Heart left ventricle (tissue), 16 donors: ENCODE measurements at regions not wholly inside any gene's neighbourhood (a gene's known extent, or its start where the extent isn't known, plus 50 kb on each side); places are given as distances from the start of the nearest gene placed in this dataset.

Experiments used
- ATAC-seq, 4 donors: fragments of 200-7000 bp; cut with Tn5 transposase; one replicate each; pipeline ENCODE4 v1.9.1; 2020 to 2022; ENCODE audit warnings: moderate library complexity in 4 of 4, mild to moderate bottlenecking in 3 of 4, moderate number of reproducible peaks in 1 of 4
- DNase-seq, 5 donors: peaks; one replicate each; pipeline ENCODE4 v3.0.0-alpha.2; 2020
- H3K27ac ChIP-seq, 12 donors: fragments of 200-600 bp; sonication (generic) in 4 of 12; one replicate each; pipeline versions ENCODE4 v1.5.0 to v1.8.0; 2016 to 2022; ENCODE audit warnings: mild to moderate bottlenecking in 2 of 12
- H3K27me3 ChIP-seq, 9 donors: fragments of 200-600 bp; sonication (generic) in 2 of 9; one replicate each; pipeline versions ENCODE4 v1.5.1 to v1.8.0; 2016 to 2022; ENCODE audit warnings: mild to moderate bottlenecking in 3 of 9
- H3K36me3 ChIP-seq, 9 donors: fragments of 200-600 bp; sonication (generic) in 2 of 9; one replicate each; pipeline versions ENCODE4 v1.5.0 to v1.8.0; 2018 to 2022; ENCODE audit warnings: mild to moderate bottlenecking in 2 of 9
- H3K4me1 ChIP-seq, 12 donors: fragments of 200-600 bp; sonication (generic) in 4 of 12; one replicate each; pipeline versions ENCODE4 v1.5.0 to v1.8.0; 2016 to 2022; ENCODE audit warnings: mild to moderate bottlenecking in 3 of 12
- H3K4me3 ChIP-seq, 12 donors: fragments of 200-600 bp; sonication (generic) in 4 of 12; one replicate each; pipeline versions ENCODE4 v1.5.0 to v1.8.0; 2017 to 2022; ENCODE audit warnings: mild to moderate bottlenecking in 9 of 12, moderate library complexity in 4 of 12
- H3K9me3 ChIP-seq, 12 donors: fragments of 200-600 bp; sonication (generic) in 4 of 12; one replicate each; pipeline versions ENCODE4 v1.5.0 to v1.8.0; 2016 to 2022; ENCODE audit warnings: mild to moderate bottlenecking in 1 of 12
- CTCF ChIP-seq, 12 donors: fragments of 200-600 bp; sonication (generic) in 4 of 12; IDR thresholded peaks; one replicate each; pipeline versions ENCODE4 v1.5.0 to v1.8.0; 2018 to 2022; ENCODE audit warnings: antibody characterized with exemption in 12 of 12, mild to moderate bottlenecking in 5 of 12
- POLR2A ChIP-seq, 2 donors: fragments of 450-650 bp; IDR thresholded peaks; one replicate each; pipeline ENCODE4 v1.6.1; 2017; ENCODE audit warnings: antibody characterized with exemption in 2 of 2, mild to moderate bottlenecking in 2 of 2, moderate library complexity in 2 of 2
- WGBS, 4 donors: extraction: QIAGEN DNeasy Blood & Tissue Kit in 2 of 4; methylation state at CpG; one replicate each; pipeline versions ENCODE4 v1.1.5 to v1.1.7; 2013 to 2018; 5-methylcytosine and 5-hydroxymethylcytosine counted together
- intact Hi-C, 10 donors: fragments of 100-400 bp; cut with DNase I; formaldehyde crosslinking; loops; one replicate each; pipeline versions ENCODE4 v1.11.1 to v1.14.2; 2022
- donor health status: ischemic (EF 13 %, LVEDD 7.1; RV severe dilation, severe dysfunction).
- donor health status: healthy with polysubstance abuse.
- donor health status: DM: no; HTN: yes; CAD: no.
- donor health status: DM: no; HTN: no; CAD: no.
- donor health status: ischemic (EF 25% LVEDD 6.9; RV normal size, moderate dysfunction).
- donor health status: ischemic (EF 25% LVEDD 5.7; RV mildly dilated, moderate dysfunction).
- donor health status: healthy.
- donor health status: DM: yes; HTN: yes; CAD: no.
- donor health status: ischemic (EF 35%, LVEDD 5.7; RV mildly dilated, moderate dysfunction).
- donor health status: nonischemic (EF 11% LVEDD 7.7; RV severe dilation, severe dysfunction).
- donor health status: DM: yes; HTN: yes; CAD: no.
- donor health status: PGD.
- donor health status: ischemic (EF 29% LVEDD 5.4; RV normal size, mild dysfunction).
- donor health status: nonischemic (EF 23%, LVEDD 6.1; RV moderate dilation, normal function).

DNA sequence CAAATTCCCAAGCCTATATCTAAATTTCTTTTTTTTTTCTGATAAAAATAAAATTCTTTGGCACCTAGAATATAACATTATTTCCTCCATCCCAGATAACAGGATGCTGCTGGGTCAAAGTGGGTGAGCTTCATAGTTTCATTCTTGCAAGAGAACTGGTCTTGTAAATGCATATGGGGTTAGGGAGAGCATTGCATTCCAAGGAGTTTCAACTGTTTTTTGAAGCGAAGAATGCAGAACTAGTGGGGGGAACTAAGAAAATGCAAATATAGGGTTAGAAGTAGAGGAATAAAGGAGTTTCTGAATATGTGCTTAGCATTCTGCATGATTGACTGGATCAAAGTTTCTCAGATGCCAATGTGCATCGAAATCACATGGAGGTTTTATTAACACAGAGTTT is 347.2 kb upstream of the XYLT1 start:
- no peaks in the 10 kb centered on the region for H3K27me3 ChIP-seq
- no peaks in the 10 kb centered on the region for H3K4me1 ChIP-seq
- 66 to 77% (median 70%) methylated on average over 2 of the region's 2 CpGs for WGBS, 4 donors
- H3K4me3 ChIP-seq, result no peak overlapping the region
- H3K9me3 ChIP-seq, result peaks cover 0 to 20% (median 4%) of the 10 kb centered on the region in 12 donors
- no peak overlapping the region for H3K27ac ChIP-seq
- DNase-seq (no peak), ATAC-seq (no peak)
- intact Hi-C loops, result no loop called here
- no peaks in the 10 kb centered on the region for H3K36me3 ChIP-seq
- no peak for TF ChIP-seq POLR2A (IDR thresholded peaks at IDR 0.05)
- TF ChIP-seq CTCF (IDR thresholded peaks at IDR 0.05), result no peak

GRCh38 chr16:17817260-17817659 is 346.5 kb upstream of the XYLT1 start:
- DNase-seq (no peak), ATAC-seq (no peak)
- Histone ChIP-seq H3K27me3 (no peaks in the 10 kb centered on the region), H3K4me1 (no peaks in the 10 kb centered on the region), H3K27ac (no peak overlapping the region), H3K9me3 (peaks cover 0 to 20% (median 4%) of the 10 kb centered on the region in 12 donors), H3K36me3 (no peaks in the 10 kb centered on the region), H3K4me3 (no peak overlapping the region)
- TF ChIP-seq POLR2A (IDR thresholded peaks at IDR 0.05) (no peak), CTCF (IDR thresholded peaks at IDR 0.05) (no peak)
- intact Hi-C loops, result no loop called here
- 23 to 66% (median 35%) methylated on average over 1 of the region's 1 CpG for WGBS, 4 donors

- ATAC-seq, result no peak
- intact Hi-C loops, result loop anchor here in 1 of 10 donors (2.0 kb wide), 1 partner anchor 42 kb away; no protein-coding TSS in a partner anchor
- WGBS, 4 donors, result 91 to 100% (median 93%) methylated on average over 1 of the region's 1 CpG
- DNase-seq, result no peak
- Histone ChIP-seq H3K9me3 (peaks cover 0 to 20% (median 4%) of the 10 kb centered on the region in 12 donors), H3K4me3 (no peak overlapping the region), H3K36me3 (no peaks in the 10 kb centered on the region), H3K27ac (no peak overlapping the region), H3K4me1 (no peaks in the 10 kb centered on the region), H3K27me3 (peaks cover 0 to 4% (median 0%) of the 10 kb centered on the region in 9 donors)
- TF ChIP-seq POLR2A (IDR thresholded peaks at IDR 0.05) (no peak), CTCF (IDR thresholded peaks at IDR 0.05) (no peak)
Observed at GRCh38 chr16:17812771-17813170, 342.0 kb upstream of the XYLT1 start.

DNA sequence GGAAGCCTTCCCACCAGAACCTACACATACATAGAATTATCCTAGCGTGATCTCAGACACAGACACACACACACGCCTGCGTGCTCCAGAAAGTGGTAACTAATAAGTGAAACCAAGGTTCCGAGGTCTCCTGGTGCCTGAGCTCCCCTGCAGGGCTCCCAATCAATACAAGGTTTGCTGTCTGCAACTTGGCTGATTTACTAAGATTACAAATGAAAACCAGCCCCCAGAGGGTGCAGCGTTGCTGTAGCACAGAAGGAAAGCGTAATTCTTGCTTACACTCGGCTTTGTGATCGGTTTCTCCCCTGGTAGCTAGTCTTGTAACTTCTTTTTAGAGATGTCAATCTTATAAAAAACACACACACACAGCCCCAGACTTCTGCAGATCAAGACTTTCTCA is 334.1 kb upstream of the XYLT1 start:
- no peaks in the 10 kb centered on the region for H3K9me3 ChIP-seq
- DNase-seq (no peak), ATAC-seq (no peak)
- TF ChIP-seq POLR2A (IDR thresholded peaks at IDR 0.05) (no peak), CTCF (IDR thresholded peaks at IDR 0.05) (no peak)
- H3K27ac ChIP-seq, result no peak overlapping the region
- no peak overlapping the region for H3K4me3 ChIP-seq
- no peaks in the 10 kb centered on the region for H3K36me3 ChIP-seq
- H3K4me1 ChIP-seq, result no peaks in the 10 kb centered on the region
- WGBS, 4 donors, result 59 to 76% (median 66%) methylated on average over 8 of the region's 8 CpGs
- intact Hi-C loops, result no loop called here
- H3K27me3 ChIP-seq, result peaks cover 0 to 22% (median 0%) of the 10 kb centered on the region in 9 donors
